Skin of body (tissue), 1 donor: ENCODE measurements at regions not wholly inside any gene's neighbourhood (a gene's known extent, or its start where the extent isn't known, plus 50 kb on each side); places are given as distances from the start of the nearest gene placed in this dataset.
"Not testable (repeated sequence)": the region's sequence is repeated elsewhere in the genome, so short reads cannot be mapped to it uniquely, and the experiment has no call there.

ENCODE experiments used
- DNase-seq: peaks from one replicate; lab custom pipeline; 2025; lab: John Stamatoyannopoulos, UW

DNA sequence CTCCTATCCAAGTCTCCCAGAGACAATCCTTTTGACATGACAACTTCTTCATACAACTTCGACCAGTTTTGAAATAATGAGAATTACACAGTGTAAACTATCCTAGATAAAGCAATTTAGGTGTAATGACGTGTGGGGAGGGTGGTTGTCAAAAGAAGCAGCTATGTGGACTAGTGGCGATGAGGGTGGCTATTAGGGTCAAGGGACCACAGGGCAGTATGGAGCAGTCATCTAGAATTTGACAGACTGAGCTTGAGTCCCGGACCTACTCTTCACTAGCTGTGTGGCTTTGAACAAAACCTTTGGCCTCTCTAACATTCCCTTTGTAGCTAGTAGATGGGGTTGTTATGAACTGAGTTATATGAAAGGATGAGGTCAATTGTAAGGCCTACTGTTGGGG lies 247.1 kb downstream of the HAPSTR1 start:
- no peak for DNase-seq

DNA sequence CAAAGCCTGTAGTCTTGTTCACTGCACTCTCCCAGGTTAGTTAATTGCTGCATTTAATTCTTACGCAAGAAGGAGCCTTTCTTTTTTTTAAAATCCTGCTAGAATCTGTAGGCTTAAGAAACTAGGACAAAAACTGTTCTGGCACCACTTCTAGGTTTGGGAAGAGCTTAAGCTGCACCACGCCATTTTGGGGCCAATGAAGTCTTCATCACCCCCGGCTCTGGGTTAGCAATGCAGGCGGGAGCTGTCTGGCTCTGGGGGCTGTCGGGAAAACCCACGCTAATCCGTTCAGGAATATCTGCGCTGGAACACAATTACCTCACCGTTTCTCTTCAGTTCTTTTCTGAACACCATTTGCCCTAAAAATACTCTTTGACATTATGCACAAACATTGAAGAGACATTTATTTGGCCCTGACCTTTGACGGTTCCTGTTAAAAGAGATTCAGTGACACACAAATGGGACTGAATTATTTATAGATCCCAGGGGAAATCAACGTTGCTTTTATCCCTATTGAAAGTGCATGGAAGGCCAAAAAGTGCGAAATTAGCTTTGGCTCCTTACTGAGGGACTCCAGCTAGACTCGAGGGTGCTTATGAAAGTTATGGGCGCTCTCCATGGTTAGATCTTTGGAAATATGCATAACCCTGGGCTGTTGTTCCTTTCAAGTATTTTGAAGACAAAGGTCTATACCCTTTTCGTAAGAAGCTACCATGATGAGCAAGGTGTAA lies 249.2 kb downstream of the HAPSTR1 start:
- DNase-seq, result no peak

DNA sequence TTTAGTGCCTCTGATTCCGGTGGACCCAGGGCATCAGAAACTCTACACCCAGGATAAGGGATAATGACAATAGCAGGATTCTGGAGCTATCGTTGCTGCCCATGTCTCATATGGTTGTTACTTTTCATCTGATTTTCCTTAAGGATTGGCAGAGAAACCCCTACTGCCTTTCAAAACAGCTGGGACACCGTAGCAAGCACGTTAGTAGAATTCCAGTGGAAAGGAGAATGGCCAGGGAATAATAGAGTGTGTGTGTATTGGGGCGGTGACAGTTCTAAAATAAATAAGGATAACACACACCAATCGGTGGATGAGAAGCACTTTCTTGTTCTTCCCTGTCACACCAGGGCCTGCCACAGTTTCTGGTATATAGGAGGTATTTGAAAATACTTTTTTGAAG lies 251.8 kb downstream of the HAPSTR1 start:
- DNase-seq, result no peak

DNA sequence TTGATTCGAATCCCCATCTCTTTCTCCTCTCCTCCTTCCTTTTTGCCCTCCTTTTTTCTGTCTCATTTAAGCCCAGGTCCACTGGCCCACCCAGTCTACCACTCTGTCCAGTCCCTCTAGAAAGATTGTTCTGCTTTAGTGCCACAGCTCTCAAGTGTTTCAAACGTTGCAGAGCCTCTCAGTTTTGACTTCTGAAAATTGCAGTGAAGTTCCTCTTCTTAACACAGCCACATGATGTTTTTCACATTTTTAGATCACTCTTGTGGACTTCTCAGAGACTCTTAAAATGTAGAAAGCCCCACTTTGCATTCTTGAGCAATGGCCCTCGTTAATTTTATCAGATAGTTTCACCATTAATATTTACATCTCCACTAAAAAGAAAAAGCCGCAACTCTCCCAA lies 253.1 kb downstream of the HAPSTR1 start:
- DNase-seq, result no peak

DNA sequence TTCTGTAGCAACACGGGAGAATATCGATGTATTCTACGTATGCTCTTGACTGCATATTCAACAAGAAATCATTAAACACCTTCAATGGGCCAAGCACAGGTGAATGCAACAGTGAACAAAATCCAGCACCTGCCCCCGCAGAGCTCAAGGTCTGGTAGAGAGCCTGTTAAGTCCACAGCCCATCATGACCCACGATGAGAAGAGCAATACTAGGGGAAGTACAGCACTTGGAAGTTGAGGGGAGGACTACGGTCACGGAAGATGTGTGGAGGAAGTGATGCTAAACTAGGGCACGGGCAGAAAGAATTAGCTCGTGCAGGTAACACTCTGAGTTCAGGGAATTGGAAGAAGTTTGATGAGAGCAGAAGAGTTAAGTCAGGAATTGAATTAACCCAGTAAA lies 253.6 kb downstream of the HAPSTR1 start:
- DNase-seq, result no peak

DNA sequence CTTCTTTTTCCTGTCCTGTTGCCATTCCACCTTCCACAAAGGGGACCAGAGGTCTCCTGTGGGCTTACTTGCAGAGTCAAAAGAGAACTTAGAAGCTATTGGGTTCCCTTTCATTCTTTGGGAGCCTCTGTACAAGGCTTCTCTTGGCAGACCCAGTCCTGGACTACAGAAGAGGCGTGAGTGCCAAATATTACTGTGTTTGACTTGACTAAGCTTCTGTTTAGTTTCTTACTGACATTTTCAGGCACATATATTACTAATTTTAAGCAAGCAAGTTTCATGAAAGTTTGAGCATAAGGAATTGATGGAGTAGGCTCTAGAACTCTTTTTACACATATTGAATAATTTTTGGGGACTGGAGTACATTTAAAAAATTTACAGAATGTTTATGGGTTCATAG lies 254.4 kb downstream of the HAPSTR1 start:
- DNase-seq, result no peak

DNA sequence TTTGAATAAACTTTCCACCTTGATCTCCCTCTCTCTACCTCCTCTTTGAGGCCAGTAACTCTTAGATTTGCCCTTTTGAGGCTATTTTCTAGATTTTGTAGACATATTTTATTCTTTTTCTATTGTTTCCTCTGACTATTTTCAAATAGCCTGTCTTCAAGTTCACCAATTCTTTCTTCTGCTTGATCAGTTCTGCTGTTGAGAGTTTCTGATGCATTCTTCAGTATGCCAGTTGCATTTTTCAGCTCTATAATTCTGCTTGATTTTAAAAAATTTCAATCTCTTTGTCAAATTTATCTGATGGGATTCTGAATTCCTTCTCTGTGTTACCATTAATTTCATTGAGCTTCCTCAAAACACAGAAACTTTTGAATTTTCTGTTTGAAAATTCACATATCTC lies 257.5 kb downstream of the HAPSTR1 start:
- no peak for DNase-seq

DNA sequence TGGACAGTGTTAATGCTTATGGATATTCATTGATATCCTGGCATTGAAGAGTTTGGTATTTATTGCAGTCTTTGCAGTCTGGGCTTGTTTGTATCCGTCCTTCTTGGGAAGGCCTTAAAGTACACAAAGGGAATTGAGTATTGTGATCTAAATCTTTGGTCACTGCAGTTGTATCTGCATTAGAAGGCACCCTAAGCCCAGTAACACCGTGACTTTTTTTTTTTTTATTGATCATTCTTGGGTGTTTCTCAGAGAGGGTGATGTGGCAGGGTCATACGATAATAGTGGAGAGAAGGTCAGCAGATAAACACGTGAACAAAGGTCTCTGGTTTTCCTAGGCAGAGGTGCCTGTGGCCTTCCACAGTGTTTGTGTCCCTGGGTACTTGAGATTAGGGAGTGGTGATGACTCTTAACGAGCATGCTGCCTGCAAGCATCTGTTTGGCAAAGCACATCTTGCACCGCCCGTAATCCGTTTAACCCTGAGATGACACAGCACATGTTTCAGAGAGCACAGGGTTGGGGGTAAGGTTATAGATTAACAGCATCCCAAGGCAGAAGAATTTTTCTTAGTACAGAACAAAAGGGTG lies 258.0 kb downstream of the HAPSTR1 start:
- DNase-seq, result not testable (repeated sequence)

DNA sequence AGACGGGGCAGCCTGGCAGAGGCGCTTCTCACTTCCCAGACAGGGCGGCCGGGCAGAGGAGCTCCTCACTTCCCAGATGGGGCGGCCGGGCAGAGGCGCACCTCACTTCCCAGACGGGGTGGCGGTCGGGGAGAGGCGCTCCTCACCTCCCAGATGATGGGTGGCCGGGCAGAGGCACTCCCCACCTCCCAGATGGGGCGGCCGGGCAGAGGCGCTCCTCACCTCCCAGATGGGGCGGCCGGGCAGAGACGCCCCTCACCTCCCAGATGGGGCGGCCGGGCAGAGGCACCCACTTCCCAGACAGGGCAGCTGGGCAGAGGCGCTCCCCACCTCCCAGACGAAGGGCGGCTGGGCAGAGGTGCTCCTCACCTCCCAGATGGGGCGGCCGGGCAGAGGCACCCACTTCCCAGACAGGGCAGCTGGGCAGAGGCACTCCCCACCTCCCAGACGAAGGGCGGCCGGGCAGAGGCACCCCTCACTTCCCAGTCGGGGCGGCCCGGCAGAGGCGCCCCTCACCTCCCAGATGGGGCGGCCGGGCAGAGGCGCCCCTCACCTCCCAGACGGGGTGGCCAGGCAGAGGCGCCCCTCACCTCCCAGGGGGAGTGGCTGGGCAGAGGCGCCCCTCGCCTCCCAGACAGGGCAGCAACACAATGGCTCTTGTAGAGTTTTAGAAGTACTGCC lies 258.8 kb downstream of the HAPSTR1 start:
- not testable (repeated sequence) for DNase-seq

DNA sequence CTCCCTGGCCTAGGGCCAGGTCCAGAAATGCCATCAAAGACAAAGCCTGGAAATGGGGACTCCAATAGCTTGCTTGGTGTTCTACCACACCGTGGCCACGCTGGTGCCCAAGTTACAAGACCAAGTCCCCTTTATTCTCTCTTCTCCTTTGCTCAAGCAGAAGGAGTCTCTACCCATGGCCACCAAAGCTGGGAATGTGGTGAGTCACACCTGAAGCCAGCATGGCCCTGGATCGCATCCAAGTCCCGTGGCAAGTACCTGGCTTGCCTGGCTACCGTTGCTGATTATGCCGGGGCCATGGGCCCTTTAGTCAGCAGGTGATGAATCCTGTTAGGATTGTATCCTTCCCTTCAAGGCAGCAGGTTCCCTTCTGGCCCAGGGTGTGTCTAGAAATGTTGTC lies 260.0 kb downstream of the HAPSTR1 start:
- DNase-seq, result no peak

DNA sequence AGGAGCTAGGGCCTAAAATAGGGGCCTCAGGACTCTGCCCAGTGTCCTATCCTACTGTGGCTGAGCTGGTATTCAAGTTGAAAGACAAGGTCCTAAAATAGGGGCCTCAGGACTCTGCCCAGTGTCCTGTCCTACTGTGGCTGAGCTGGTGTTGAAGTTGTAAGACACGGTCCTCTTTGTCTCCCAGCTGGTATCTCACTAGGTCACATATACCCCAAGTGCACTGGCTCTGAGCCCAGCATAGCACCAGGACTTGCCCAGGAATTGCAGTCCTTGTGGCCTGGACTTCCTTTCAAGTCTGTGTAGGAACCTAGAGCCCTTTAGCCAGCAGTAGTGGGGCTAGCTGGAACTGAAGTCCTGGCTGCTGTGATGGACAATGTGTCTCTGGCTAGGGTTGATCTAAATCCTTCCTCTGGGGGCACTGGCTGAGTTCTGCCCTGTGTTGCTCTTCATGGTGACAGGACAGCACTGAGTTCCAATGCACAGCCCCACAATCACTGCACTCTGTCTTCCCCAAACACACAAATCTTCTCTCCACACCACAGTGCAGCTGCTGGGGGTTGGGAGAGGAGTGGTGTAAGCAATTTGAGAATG lies 260.5 kb downstream of the HAPSTR1 start:
- DNase-seq, result no peak

DNA sequence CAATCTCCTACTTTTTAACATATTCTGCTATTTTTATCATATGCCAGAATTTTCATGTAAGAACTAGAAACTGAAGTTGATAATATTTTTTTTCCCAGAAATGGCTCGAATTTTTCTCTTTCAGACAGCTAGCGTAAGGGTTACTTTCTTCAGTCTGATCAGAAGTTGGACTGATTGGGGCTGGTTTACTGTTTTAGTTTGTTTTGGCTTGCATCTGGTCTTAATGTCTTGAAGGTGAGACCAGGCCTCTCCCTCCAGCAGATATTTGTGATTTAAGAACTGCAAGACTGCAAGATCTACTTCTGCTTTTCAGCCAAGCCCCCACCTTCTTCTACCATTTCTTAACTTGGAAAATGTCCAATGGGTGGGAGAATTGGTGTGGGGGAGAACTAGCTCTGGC lies 266.4 kb downstream of the HAPSTR1 start:
- no peak for DNase-seq

DNA sequence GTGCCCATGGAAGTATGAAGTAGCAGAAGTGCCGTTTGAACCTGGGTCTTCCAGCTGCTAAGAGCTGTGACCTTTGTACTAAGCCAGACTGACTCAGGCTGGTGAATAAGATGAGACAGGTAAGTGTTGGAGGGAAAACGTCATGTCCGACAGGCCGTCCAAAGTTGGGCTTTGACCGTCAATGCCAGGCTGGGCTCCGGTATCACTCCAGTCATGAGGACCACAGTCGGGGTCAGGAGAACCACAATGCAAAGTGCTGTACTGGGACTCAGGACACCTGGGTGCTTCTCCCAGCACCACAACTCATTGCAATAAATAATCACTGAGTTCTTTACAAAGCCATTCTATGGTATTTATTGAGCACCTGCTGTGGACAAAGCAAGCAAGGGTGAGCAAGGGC lies 268.6 kb downstream of the HAPSTR1 start:
- DNase-seq, result no peak

DNA sequence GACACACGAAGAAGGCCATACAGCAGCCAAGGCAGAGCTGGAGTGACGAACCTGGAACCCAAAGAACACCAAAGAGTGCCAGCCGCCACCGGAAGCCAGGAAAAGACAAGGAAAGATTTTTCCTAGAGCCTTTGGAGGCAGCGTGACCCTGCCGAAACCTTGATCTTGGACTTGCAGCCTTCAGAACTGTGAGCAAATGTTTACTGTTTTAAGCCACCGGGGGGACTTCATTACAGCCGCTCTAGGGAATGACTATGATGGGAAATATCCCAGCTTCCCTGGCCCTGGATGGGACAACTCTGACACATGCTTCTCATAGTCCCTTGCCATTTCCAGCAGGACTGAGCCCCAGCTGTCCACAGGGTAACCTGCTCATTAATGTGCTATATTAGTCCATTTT lies 270.6 kb downstream of the HAPSTR1 start:
- no peak for DNase-seq

DNA sequence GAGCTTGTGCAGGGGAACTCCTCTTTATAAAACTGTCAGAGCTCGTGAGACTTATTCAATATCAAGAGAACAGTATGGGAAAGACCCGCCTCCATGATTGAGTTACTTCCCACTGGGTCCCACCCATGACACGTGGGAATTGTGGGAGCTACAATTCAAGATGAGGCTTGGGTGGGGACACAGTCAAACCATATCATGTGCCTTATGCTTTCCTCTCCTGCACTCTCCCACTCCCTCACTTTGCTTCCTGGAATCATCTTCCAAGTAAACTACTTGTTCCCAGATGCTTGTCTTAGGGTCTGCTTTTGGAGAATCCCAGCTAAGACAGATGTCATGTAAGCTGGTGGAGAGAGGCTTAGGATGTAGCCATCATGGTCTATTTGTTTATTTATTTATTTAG lies 271.2 kb downstream of the HAPSTR1 start:
- DNase-seq, result no peak

DNA sequence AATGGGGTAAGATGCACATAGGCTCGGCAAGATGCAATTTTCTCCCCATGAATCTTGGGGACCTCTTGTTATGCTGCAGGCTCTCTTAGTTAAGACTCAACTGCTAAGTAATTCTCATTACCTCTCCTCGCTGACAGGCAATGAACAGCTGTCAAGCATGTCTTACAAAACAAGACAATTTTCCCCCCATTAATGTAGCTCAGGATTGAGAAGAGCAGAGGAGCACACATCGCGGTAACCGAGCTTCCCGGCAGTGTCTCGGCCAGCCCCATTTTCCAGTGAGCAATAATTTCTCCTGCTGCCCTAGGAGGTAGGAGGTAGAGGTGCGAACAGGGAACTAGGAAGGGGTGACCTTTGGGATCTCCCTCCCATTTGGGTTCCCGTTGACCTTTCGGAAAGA lies 272.1 kb downstream of the HAPSTR1 start:
- DNase-seq, result no peak

DNA sequence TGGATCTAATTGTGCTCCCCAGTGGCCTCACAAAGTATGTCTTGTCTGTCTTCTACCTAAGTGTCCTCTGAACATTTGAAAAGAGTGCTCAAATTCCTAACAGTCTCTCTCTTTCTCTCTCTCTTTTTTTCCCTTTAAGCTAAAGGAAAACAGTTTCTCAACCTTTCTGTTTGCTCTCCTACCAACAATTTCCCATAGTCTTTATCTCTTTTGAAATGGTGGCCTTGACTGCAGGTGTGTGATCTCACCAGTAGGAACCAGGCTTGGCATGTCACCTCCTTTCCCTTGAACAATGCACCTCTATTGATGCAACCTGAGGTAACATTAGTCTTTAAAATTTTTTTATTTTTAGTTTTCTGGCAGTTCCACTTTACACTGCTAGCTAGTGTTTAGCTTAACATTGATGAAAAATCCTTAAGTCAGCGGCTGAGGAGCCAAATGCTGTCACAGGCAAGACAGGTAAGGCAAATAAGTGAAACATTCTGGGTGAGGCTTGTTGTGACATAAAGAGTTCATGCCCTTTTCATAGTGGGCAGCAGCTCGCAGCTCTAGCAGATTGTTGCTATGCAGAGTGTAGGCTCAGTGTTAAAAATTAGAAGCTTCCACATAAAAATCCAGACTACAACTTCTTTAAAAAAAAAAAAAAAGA lies 273.4 kb downstream of the HAPSTR1 start:
- no peak for DNase-seq

DNA sequence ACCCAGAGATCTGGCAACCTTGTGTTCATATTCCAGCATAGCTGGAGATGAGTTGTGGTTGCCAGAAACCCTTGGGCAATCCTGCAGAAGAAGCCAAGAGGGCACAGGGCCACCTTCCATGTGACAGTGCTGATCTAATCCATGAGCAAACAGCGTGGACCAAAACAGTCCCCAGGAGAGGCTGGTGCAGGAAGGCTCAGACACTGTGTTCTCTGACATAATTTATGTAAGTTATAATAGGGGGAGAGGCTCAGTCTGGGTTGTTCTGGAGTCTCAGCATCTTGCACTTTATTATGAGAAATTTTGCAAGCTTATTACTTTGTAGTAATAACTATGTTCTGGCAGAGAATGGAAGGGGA lies 273.9 kb downstream of the HAPSTR1 start:
- DNase-seq, result peak; percentile 47

DNA sequence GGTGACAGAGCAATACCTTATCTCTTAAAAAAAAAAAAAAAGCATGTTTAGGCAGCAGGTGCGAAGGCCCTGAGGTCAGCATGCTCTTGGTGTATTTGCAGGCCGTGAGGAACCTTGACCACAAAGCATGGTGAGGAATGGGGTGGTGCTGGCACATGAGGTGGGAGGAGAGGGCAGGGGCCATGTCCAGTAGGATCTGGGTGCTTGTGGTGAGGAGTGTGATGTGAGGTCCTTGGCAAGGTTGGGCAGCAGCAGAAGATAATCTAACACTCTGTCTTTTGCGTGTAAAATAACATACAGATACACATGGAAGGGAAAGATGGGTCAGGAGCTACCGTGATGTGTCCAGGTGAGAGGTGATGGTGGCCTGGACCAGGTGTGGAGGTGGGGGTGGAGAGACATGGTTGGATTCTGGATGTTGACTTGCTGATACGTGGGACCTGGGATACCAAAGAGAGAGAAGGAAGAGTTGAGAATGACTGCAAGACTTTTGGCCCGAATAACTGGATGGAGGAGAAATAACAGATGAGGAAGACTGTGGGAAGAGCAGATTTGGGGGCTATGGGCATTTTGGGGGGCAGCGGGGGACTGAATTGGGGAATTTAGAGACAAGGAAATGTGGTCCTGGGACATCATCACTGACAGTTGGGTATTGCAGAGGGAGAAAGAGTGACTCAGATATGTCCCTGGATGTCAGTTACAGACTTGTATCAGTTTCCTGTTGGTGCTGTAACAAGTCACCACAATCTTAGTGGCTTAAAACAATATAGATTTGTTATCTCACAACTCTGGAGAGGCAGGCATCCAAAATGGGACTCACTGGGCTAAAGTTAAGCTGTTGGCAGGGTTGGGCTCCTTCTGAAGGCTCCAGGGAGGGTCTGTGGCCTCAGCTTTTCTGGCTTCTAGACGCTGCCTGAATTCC lies 274.9 kb downstream of the HAPSTR1 start:
- DNase-seq, result no peak

DNA sequence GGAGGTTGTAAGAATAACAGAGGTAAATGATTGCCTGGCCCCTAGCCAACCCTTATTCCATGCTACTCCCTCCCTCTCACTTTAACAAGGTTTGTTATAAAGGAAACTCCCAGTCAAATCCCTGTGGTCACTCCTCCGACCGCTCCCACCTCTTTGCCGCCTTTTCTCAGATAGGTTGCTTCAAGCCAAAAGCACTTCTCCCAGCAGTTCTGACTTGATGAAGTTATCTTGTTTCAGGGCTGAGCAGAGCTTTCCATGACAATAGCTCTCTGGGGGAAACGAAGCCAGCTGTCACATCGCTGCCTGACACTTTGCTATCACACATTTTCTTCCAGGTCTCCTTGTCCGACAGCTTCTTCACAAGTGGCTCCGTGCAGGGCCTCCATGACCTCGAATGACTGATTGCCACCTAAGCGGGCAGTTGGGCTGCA lies 278.6 kb downstream of the HAPSTR1 start:
- DNase-seq, result no peak
